ENCODE measurements at regions not wholly inside any gene's neighbourhood (a gene's known extent, or its start where the extent isn't known, plus 50 kb on each side); places are given as distances from the start of the nearest gene placed in this dataset.

GRCh38 chr6:37580176-37580955, 80.7 kb upstream of the CCDC167 start:
- H3K27ac ChIP-seq (ENCODE audit: low read depth, low read length): no peak overlapping the region
- ATAC-seq: no peak
- no peaks in the 10 kb centered on the region for H3K36me3 Mint-ChIP-seq
- H3K4me1 ChIP-seq (ENCODE audit: control insufficient read depth in 2 of 2, insufficient read depth in 2 of 2, low read length in 2 of 2): no peaks in the 10 kb centered on the region
- no peaks in the 10 kb centered on the region for H3K27me3 ChIP-seq (ENCODE audit: control insufficient read depth in 2 of 2, insufficient read depth in 2 of 2, low read length in 2 of 2)
- H3K4me1 Mint-ChIP-seq: no peaks in the 10 kb centered on the region
- H3K4me3 Mint-ChIP-seq: no peak overlapping the region
- no peaks in the 10 kb centered on the region for H3K36me3 ChIP-seq (ENCODE audit: control insufficient read depth in 2 of 3, insufficient read depth in 3 of 3, low read length in 3 of 3)
- ChIA-PET POLR2A (interaction anchor here (0.7 kb wide), 1 partner anchor 43 kb away, joined by 3 read pairs; no protein-coding TSS in a partner anchor), CTCF (interaction anchor here (1.0 to 1.6 kb wide), 2 partner anchors 14 to 74 kb away, joined by 3 to 4 read pairs; no protein-coding TSS in a partner anchor)
- H3K27ac Mint-ChIP-seq: no peak overlapping the region
- H3K27me3 Mint-ChIP-seq: peaks cover 0 to 8% (median 0%) of the 10 kb centered on the region in 5 donors
- H3K9me3 Mint-ChIP-seq: no peaks in the 10 kb centered on the region
- H3K9me3 ChIP-seq (ENCODE audit: control insufficient read depth in 2 of 3, low read length in 3 of 3): no peaks in the 10 kb centered on the region
- no peak overlapping the region for H3K4me3 ChIP-seq (ENCODE audit: low read length)
- DNase-seq: no peak
- intact Hi-C loops (cut with micrococcal nuclease): loop anchor here in 1 of 2 donors (2.0 to 5.0 kb wide), 2 partner anchors 112 to 912 kb away; no protein-coding TSS in a partner anchor

- DNase-seq: no peak
- no peaks in the 10 kb centered on the region for H3K9me3 Mint-ChIP-seq
- H3K27me3 Mint-ChIP-seq: peaks cover 0 to 8% (median 0%) of the 10 kb centered on the region in 5 donors
- intact Hi-C loops (cut with micrococcal nuclease): loop anchor here in 1 of 2 donors (2.0 to 5.0 kb wide), 2 partner anchors 113 to 913 kb away; no protein-coding TSS in a partner anchor
- ATAC-seq: no peak
- no peak overlapping the region for H3K27ac Mint-ChIP-seq
- no peaks in the 10 kb centered on the region for H3K36me3 Mint-ChIP-seq
- Histone ChIP-seq H3K9me3 (ENCODE audit: control insufficient read depth in 2 of 3, low read length in 3 of 3) (no peaks in the 10 kb centered on the region), H3K27ac (ENCODE audit: low read depth, low read length) (no peak overlapping the region), H3K27me3 (ENCODE audit: control insufficient read depth in 2 of 2, insufficient read depth in 2 of 2, low read length in 2 of 2) (no peaks in the 10 kb centered on the region), H3K4me3 (ENCODE audit: low read length) (no peak overlapping the region), H3K36me3 (ENCODE audit: control insufficient read depth in 2 of 3, insufficient read depth in 3 of 3, low read length in 3 of 3) (no peaks in the 10 kb centered on the region), H3K4me1 (ENCODE audit: control insufficient read depth in 2 of 2, insufficient read depth in 2 of 2, low read length in 2 of 2) (no peaks in the 10 kb centered on the region)
- ChIA-PET CTCF (interaction anchor here (1.0 kb wide), 2 partner anchors 57 to 74 kb away, joined by 3 to 4 read pairs; no protein-coding TSS in a partner anchor), POLR2A (interaction anchor here (0.8 kb wide), 1 partner anchor 108 kb away, joined by 3 read pairs; no protein-coding TSS in a partner anchor)
- H3K4me1 Mint-ChIP-seq: no peaks in the 10 kb centered on the region
- H3K4me3 Mint-ChIP-seq: no peak overlapping the region
Observed at GRCh38 chr6:37579444-37580067, 79.9 kb upstream of the CCDC167 start.

GRCh38 chr6:37578104-37578503, 78.4 kb upstream of the CCDC167 start:
- Histone ChIP-seq H3K36me3 (ENCODE audit: control insufficient read depth in 2 of 3, insufficient read depth in 3 of 3, low read length in 3 of 3) (no peaks in the 10 kb centered on the region), H3K27me3 (ENCODE audit: control insufficient read depth in 2 of 2, insufficient read depth in 2 of 2, low read length in 2 of 2) (no peaks in the 10 kb centered on the region), H3K4me3 (ENCODE audit: low read length) (no peak overlapping the region), H3K9me3 (ENCODE audit: control insufficient read depth in 2 of 3, low read length in 3 of 3) (no peaks in the 10 kb centered on the region), H3K4me1 (ENCODE audit: control insufficient read depth in 2 of 2, insufficient read depth in 2 of 2, low read length in 2 of 2) (no peaks in the 10 kb centered on the region), H3K27ac (ENCODE audit: low read depth, low read length) (no peak overlapping the region)
- peaks cover 0 to 8% (median 3%) of the 10 kb centered on the region in 5 donors for H3K27me3 Mint-ChIP-seq
- no peak overlapping the region for H3K27ac Mint-ChIP-seq
- peak overlapping the region in 1 of 10 donors; percentile 39 for H3K4me3 Mint-ChIP-seq
- ChIA-PET POLR2A (no interaction called here), CTCF (interaction anchor here (0.7 kb wide), 1 partner anchor 577 kb away, joined by 3 read pairs; no protein-coding TSS in a partner anchor)
- H3K9me3 Mint-ChIP-seq: no peaks in the 10 kb centered on the region
- ATAC-seq (no peak), DNase-seq (no peak)
- no peaks in the 10 kb centered on the region for H3K36me3 Mint-ChIP-seq
- intact Hi-C loops (cut with micrococcal nuclease): no loop called here
- no peaks in the 10 kb centered on the region for H3K4me1 Mint-ChIP-seq

- ChIA-PET POLR2A (no interaction called here), CTCF (no interaction called here)
- Mint-ChIP-seq H3K4me1 (no peaks in the 10 kb centered on the region), H3K9me3 (peaks cover 0 to 2% (median 0%) of the 10 kb centered on the region in 11 donors), H3K27ac (no peak overlapping the region), H3K36me3 (no peaks in the 10 kb centered on the region), H3K27me3 (peaks cover 0 to 8% (median 3%) of the 10 kb centered on the region in 5 donors), H3K4me3 (no peak overlapping the region)
- Histone ChIP-seq H3K27me3 (ENCODE audit: control insufficient read depth in 2 of 2, insufficient read depth in 2 of 2, low read length in 2 of 2) (no peaks in the 10 kb centered on the region), H3K27ac (ENCODE audit: low read depth, low read length) (no peak overlapping the region), H3K4me3 (ENCODE audit: low read length) (no peak overlapping the region), H3K36me3 (ENCODE audit: control insufficient read depth in 2 of 3, insufficient read depth in 3 of 3, low read length in 3 of 3) (no peaks in the 10 kb centered on the region), H3K9me3 (ENCODE audit: control insufficient read depth in 2 of 3, low read length in 3 of 3) (no peaks in the 10 kb centered on the region), H3K4me1 (ENCODE audit: control insufficient read depth in 2 of 2, insufficient read depth in 2 of 2, low read length in 2 of 2) (no peaks in the 10 kb centered on the region)
- ATAC-seq (no peak), DNase-seq (no peak)
- intact Hi-C loops (cut with micrococcal nuclease): no loop called here
Observed at GRCh38 chr6:37576336-37576737, 76.6 kb upstream of the CCDC167 start.

GRCh38 chr6:37575221-37575620, 75.5 kb upstream of the CCDC167 start:
- peaks cover 0 to 2% (median 0%) of the 10 kb centered on the region in 11 donors for H3K9me3 Mint-ChIP-seq
- peaks cover 0 to 5% (median 4%) of the 10 kb centered on the region in 7 donors for H3K4me1 Mint-ChIP-seq
- H3K9me3 ChIP-seq (ENCODE audit: control insufficient read depth in 2 of 3, low read length in 3 of 3): no peaks in the 10 kb centered on the region
- no peak overlapping the region for H3K27ac Mint-ChIP-seq
- no peak overlapping the region for H3K27ac ChIP-seq (ENCODE audit: low read depth, low read length)
- H3K4me3 Mint-ChIP-seq: no peak overlapping the region
- no peaks in the 10 kb centered on the region for H3K36me3 ChIP-seq (ENCODE audit: control insufficient read depth in 2 of 3, insufficient read depth in 3 of 3, low read length in 3 of 3)
- ATAC-seq: no peak
- H3K27me3 ChIP-seq (ENCODE audit: control insufficient read depth in 2 of 2, insufficient read depth in 2 of 2, low read length in 2 of 2): no peaks in the 10 kb centered on the region
- DNase-seq: no peak
- intact Hi-C loops (cut with micrococcal nuclease): no loop called here
- ChIA-PET CTCF (interaction anchor here (0.5 kb wide), 1 partner anchor 8 kb away, joined by 3 read pairs; no protein-coding TSS in a partner anchor), POLR2A (no interaction called here)
- H3K4me3 ChIP-seq (ENCODE audit: low read length): no peak overlapping the region
- no peaks in the 10 kb centered on the region for H3K36me3 Mint-ChIP-seq
- no peaks in the 10 kb centered on the region for H3K4me1 ChIP-seq (ENCODE audit: control insufficient read depth in 2 of 2, insufficient read depth in 2 of 2, low read length in 2 of 2)
- peaks cover 4 to 14% (median 8%) of the 10 kb centered on the region in 5 donors for H3K27me3 Mint-ChIP-seq

GRCh38 chr6:37572334-37572733, 72.6 kb upstream of the CCDC167 start:
- Histone ChIP-seq H3K9me3 (ENCODE audit: control insufficient read depth in 2 of 3, low read length in 3 of 3) (no peaks in the 10 kb centered on the region), H3K4me1 (ENCODE audit: control insufficient read depth in 2 of 2, insufficient read depth in 2 of 2, low read length in 2 of 2) (no peaks in the 10 kb centered on the region), H3K27ac (ENCODE audit: low read depth, low read length) (no peak overlapping the region), H3K36me3 (ENCODE audit: control insufficient read depth in 2 of 3, insufficient read depth in 3 of 3, low read length in 3 of 3) (no peaks in the 10 kb centered on the region), H3K4me3 (ENCODE audit: low read length) (no peak overlapping the region), H3K27me3 (ENCODE audit: control insufficient read depth in 2 of 2, insufficient read depth in 2 of 2, low read length in 2 of 2) (no peaks in the 10 kb centered on the region)
- no peak overlapping the region for H3K27ac Mint-ChIP-seq
- DNase-seq (no peak), ATAC-seq (no peak)
- H3K4me3 Mint-ChIP-seq: no peak overlapping the region
- ChIA-PET POLR2A (no interaction called here), CTCF (interaction anchor here (0.5 kb wide), 2 partner anchors 191 to 1686 kb away, joined by 3 read pairs; no protein-coding TSS in a partner anchor)
- H3K36me3 Mint-ChIP-seq: no peaks in the 10 kb centered on the region
- H3K4me1 Mint-ChIP-seq: peaks cover 0 to 8% (median 6%) of the 10 kb centered on the region in 7 donors
- H3K9me3 Mint-ChIP-seq: peaks cover 0 to 2% (median 0%) of the 10 kb centered on the region in 11 donors
- intact Hi-C loops (cut with micrococcal nuclease): no loop called here
- H3K27me3 Mint-ChIP-seq: peaks cover 5 to 11% (median 8%) of the 10 kb centered on the region in 5 donors
